UCSD-AML1 (cell line): ENCODE measurements at regions not wholly inside any gene's neighbourhood (a gene's known extent, or its start where the extent isn't known, plus 50 kb on each side); places are given as distances from the start of the nearest gene placed in this dataset.

Experiments used
- DNase-seq: peaks from one replicate; lab custom pipeline; 2025; ENCODE audit not compliant: unreplicated experiment; lab: John Stamatoyannopoulos, UW

DNA sequence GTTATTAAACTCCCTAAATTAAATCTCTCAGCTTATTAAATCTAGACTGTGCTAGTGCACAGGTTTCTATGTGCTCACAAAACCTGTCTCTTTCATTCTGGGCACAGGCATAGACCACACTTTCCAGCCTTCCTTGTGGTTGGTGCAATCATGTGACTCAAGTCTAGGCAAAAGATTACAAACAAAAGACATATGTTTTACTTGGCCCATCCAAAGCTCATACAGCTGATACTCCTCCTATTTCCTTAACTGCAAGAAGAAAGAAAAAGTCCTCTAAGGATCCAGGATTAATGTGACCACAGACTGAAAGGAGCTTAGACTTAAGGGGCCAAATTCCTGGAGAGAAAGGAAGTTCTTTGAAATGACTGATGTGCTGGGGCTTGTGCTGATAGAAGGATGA lies 731.3 kb upstream of the RAB6C start:
- no peak for DNase-seq

DNA sequence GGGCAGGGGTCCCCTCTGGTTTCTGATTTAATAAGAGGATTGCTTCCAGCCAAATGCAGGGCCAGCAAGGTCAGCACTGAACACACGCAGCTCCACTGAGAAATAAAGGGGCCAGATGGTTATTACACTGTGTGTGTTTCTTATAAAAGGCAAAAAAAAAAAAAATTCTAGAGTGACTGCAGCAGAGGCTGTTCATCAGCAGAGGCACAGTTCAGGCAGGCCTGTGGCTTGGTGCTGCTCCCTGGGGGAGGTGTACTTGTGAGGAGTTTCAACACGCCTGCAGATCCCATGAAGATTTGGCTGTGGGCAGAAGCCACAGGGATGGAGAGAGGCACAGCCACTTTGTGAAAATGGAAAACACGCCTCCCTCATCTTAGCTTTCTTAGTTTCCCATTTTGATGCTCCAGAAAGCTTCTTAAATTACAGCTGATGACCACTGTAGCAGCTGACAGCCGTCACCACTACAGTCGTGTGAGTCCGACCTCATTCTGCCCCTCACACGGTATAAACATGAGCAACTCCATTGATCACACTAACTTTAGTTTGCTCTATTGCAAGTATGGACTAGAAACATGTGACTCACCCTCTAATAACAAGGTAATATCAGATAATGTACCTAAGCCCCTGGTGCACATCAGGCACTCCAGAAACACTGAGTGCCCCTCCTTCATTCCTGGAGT lies 726.5 kb upstream of the RAB6C start:
- no peak for DNase-seq

DNA sequence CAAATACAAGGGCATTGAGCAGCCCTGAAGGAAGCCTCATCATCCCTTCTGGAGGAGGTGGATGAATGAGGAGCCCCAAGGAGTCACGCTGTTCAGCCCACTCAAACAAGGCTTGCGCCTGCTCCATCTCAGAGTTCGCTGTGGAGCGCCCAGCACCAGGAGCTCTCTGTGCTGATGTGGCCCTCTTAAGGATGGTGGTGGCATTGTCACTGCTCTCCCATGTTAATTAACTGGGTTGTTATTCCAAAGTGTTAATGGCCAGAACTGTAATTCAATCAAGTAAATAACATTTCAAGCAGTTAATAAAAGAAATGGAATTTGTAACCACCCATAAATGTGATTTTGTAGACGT lies 726.0 kb upstream of the RAB6C start:
- DNase-seq = peak; percentile 19

GRCh38 chr2:129254718-129255117 lies 724.7 kb upstream of the RAB6C start:
- DNase-seq = no peak

GRCh38 chr2:129255610-129256313 lies 723.7 kb upstream of the RAB6C start:
- DNase-seq = no peak

- DNase-seq = no peak
These were observed 722.8 kb upstream of the RAB6C start for GRCh38 chr2:129256642-129257041.

- no peak for DNase-seq
These were observed 716.5 kb upstream of the RAB6C start for GRCh38 chr2:129262934-129263333.

GRCh38 chr2:129263939-129264338 lies 715.5 kb upstream of the RAB6C start:
- DNase-seq = no peak

DNA sequence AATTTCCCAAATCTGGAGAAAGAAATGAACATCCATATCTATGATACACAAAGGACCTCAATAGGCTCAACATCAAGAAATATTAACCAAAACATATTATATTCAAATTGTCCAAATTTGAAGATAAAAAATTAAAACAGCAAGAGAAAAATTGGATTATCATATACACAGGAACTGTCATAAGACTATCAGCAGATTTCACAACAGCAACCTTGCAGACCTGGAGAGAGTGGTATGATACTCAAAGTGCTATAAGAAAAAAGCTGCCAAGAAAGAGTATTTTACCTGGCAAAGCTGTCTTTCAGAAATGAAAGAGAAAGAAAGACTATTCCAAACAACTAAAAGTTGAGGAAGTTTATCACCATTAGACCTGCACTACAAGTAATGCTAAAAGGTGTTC lies 711.9 kb upstream of the RAB6C start:
- no peak for DNase-seq

DNA sequence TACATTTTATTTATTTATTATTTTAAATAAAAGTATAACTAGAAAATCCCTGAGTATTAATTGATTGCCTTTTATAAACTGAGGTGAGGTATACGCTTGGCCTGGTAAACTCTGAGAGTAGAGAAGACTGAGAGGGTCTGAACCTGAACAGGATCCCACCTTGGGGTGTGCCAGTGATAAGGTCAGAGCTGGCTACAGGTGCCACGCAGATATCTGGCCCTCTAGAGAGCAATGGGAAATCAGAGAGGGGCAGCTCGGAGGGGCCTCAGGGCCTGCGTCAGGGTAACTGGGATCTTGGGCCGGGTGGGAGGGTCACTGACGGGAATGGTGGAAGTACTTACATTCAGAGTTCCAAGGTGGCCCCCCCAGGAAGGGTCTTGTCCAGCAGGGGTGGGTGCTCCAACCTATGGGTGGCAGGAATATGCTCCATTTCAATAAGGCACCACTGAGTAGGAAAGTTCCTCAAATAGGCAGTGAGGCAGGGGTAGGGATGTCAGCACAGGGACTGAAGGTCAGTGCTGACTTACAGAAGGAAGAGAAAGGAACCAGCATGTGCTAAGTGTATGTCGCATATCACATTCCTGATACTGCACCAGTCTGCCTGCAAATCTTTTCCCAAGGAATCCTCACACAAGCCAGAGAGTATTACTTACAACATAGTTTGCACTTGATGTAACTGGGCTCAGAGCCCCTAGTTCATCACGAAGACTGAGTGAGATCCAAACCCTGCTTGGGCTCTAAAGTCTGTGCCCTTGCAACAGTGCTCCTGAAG lies 706.0 kb upstream of the RAB6C start:
- DNase-seq = no peak

- no peak for DNase-seq
These were observed 705.4 kb upstream of the RAB6C start for GRCh38 chr2:129274038-129274415.

GRCh38 chr2:129274918-129275317 lies 704.5 kb upstream of the RAB6C start:
- no peak for DNase-seq

- no peak for DNase-seq
These were observed 703.8 kb upstream of the RAB6C start for GRCh38 chr2:129275706-129276105.

- no peak for DNase-seq
These were observed 702.4 kb upstream of the RAB6C start for GRCh38 chr2:129276978-129277584.

DNA sequence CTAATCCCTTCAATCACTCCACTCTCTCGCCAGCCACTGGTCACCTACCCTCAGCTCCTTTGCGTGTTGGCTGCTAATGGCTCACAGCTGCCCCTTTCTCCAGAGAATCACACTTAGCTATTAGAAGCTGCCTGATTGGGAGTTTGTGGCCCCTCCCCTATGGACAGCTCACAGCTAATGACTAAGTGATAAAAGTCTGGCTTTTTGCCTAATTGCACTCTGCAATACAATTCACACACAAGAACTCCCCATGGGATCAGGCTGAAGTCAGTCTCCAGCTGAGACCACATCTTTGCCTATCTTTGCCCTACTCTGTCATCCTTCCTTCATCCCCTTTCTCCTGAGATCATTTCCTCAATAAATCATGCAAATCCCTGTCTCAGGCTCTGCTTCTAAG lies 701.9 kb upstream of the RAB6C start:
- DNase-seq = no peak

DNA sequence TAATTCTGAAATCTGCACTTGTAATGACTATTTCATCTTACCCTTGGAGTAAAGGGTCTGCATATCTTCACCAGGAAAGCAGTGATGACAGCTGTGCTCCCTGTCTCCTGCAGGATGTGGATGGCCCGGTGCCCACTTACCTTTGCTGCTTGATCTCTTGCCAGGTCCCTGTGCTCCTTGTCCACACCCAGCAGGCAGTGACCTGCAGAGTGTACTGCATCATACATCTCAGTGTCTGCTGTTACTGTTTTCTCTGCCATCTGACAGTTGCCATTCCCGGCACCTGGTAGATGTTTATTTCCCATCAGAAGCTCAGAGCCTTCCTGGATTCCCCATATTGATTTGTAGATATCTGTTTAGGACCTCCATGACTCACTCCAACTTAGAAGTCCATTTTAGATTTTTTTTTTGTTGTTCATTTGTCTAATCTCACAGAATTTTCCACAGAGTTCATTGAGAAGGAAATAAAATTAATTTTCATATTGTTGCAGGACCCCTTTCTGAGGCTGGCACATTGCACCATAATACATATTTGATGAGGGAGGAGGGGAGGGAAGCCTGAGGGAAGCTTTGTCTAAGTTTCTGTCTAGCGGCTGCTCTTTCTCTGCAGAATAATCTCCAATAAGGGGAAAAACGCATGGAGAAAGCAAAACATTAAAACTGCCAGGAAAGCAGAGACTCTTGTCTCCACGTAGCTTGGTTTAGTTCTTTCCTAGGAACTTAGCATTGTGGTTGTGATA lies 697.5 kb upstream of the RAB6C start:
- no peak for DNase-seq

DNA sequence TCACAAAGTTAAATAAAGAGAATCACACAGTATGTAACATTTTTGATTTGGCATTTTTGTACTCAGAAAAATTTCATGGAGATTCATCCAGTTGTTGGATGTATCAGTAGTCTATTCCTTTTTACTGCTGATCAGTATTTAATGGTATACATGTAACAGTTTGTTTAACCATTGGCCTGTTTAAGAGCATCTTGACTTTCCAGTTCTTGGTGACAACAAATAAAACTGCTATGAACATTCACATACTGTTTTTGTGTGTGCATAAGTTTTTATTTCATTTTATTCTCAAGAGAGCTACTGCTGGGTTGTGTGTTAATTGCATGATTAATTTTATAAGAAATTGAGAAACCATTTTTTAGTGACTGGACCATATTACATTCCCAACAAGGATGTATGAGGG lies 694.5 kb upstream of the RAB6C start:
- DNase-seq = no peak

DNA sequence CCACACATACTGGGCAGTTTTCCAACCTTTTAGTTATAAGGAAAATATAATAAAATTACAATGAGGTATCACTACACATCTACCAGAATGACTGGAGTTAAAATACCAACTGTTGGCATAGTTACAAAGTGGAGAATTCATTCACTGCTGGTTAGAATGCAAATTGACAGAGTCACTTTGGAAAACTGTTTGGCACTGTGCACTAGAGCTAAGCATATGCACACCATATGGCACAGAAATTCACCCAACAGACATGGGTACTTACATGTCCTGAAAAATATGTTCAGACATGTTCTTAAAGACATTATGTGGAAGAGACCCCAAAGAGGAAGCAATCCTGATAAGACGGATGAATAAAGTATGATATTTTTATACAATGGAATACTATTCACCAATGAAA lies 686.1 kb upstream of the RAB6C start:
- DNase-seq = no peak

GRCh38 chr2:129296396-129296795 lies 683.1 kb upstream of the RAB6C start:
- DNase-seq = no peak

- no peak for DNase-seq
These were observed 682.7 kb upstream of the RAB6C start for GRCh38 chr2:129296806-129297205.

GRCh38 chr2:129297430-129297829 lies 682.0 kb upstream of the RAB6C start:
- no peak for DNase-seq
